ENCODE measurements at regions not wholly inside any gene's neighbourhood (a gene's known extent, or its start where the extent isn't known, plus 50 kb on each side); places are given as distances from the start of the nearest gene placed in this dataset.
"Not testable (repeated sequence)": the region's sequence is repeated elsewhere in the genome, so short reads cannot be mapped to it uniquely, and the experiment has no call there.

DNA sequence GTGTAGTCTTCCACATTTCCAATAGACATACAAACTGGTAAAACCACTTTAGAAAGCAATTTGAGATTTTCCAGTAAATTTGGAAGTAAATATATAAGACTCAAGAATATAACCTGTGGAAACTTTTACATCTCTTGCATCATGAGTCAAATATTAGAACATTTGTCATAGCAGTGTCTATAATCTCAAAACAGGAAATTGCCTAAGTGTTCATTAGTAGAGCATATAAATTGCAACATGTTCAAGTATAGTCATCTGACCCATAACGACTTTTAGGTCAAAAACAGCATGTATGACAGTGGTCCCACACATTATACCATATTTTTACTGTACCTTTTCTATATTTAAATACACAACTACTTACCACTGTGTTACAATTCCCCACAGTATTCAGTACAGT is 555.9 kb upstream of the VRK2 start:
- in situ Hi-C loops (cut with MboI; ENCODE audit: low pct_unique_long_range_greater_than_20kb, low sequenced_read_pairs): loop anchor here (25.0 kb wide), 1 partner anchor 103 kb away; no protein-coding TSS in a partner anchor
- DNase-seq: no peak

DNA sequence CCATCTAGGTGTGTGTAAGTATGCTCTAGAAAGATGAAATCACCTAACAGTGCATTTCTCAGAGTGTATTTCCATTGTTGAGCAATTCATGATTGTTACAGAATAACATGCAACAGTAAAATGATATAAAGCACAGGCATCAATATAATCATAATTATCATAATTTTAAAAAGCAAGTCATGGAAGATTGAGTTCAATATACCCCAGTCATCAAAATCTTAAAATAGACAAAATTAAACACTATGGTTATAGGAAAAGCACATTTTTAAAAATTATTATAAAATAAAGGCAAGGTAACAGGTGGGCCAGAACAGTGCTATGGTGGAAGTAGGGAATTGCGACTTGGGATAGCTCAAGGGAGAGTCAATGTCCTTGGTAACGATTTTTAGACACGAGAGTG is 555.4 kb upstream of the VRK2 start:
- DNase-seq: no peak
- in situ Hi-C loops (cut with MboI; ENCODE audit: low pct_unique_long_range_greater_than_20kb, low sequenced_read_pairs): loop anchor here (25.0 kb wide), 1 partner anchor 104 kb away; no protein-coding TSS in a partner anchor

DNA sequence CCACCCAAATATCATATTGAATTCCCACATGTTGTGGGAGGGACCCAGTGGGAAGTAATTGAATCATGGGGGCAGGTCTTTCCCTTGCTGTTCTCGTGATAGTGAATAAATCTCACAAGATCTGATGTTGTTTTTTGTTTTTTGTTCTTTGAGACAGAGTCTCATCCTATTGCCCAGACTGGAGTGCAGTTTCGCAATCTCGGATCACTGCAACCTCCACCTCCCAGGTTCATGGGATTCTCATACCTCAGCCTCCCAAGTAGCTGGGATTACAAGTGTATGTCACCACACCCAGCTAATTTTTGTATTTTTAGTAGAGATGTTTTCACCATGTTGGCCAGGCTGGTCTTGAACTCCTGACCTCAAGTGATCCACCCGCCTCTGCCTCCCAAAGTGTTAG is 552.6 kb upstream of the VRK2 start:
- not testable (repeated sequence) for DNase-seq
- in situ Hi-C loops (cut with MboI; ENCODE audit: low pct_unique_long_range_greater_than_20kb, low sequenced_read_pairs): loop anchor here (25.0 kb wide), 1 partner anchor 107 kb away; no protein-coding TSS in a partner anchor

DNA sequence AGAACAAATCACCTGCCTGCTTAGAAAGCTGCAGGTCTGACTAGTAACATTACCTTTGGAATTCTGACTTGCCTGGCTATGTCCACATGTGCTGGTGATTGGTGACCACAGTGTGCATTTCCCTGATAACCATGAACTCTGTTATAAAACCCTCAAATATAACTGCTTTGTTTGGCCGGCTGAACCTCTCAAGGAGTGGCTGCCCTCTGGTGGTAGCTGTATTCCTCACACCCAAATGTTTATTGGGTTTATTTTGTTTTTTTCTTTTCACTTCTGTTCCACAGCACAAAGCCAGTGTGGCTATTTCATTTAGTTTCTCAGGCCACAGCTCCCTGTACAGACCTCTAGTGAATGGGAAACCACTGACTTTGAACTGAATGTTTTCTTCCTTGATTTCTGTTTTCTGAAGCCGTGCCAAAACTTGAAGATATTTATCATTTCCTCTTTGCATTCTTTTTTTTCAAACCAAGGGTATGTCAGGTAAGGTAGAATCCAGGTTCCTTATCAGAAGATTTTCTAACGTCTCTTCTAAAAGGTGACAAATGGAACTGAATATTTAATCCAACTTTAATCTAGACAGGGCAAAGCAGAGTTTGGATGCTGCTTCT is 549.0 kb upstream of the VRK2 start:
- in situ Hi-C loops (cut with MboI; ENCODE audit: low pct_unique_long_range_greater_than_20kb, low sequenced_read_pairs): loop anchor here (25.0 kb wide), 1 partner anchor 110 kb away; no protein-coding TSS in a partner anchor
- peak; percentile 73 for DNase-seq

DNA sequence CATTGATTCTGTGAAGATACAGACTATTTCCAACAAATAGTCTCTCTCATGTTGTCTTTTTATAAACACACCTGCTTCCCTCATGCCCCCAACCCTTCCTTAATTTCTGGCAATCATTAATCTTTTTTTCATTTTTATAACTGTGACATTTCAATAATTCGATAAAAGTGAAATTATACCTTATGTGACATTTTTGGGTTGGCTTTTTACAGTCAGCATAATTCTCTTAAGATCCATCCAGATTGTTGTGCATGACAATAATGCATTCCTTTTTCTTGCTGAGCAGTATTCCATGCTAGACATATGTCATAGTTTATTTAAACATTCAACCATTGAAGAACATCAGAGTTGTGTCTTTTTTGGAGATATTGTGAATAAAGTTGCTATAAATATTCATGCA is 541.8 kb upstream of the VRK2 start:
- in situ Hi-C loops (cut with MboI; ENCODE audit: low pct_unique_long_range_greater_than_20kb, low sequenced_read_pairs): no loop called here
- no peak for DNase-seq

DNA sequence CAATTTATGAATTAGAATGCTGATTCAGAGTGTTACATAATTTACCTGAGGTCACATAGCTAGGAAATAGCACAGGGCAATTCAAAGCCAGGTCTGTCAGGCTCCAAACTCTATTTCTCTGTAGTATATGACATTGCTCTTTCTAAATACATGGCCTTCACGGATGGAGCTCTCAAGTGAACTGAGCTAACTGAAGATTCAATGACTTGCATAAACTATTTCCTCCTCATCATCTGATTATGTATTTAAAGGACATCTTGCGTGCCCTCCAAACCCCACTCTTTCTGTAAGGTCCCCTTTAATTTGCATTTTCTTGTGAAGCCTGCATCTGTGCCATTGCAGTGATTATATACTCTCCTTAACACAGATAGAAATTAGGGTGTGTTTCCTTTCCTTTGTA is 537.4 kb upstream of the VRK2 start:
- no peak for DNase-seq
- in situ Hi-C loops (cut with MboI; ENCODE audit: low pct_unique_long_range_greater_than_20kb, low sequenced_read_pairs): no loop called here

DNA sequence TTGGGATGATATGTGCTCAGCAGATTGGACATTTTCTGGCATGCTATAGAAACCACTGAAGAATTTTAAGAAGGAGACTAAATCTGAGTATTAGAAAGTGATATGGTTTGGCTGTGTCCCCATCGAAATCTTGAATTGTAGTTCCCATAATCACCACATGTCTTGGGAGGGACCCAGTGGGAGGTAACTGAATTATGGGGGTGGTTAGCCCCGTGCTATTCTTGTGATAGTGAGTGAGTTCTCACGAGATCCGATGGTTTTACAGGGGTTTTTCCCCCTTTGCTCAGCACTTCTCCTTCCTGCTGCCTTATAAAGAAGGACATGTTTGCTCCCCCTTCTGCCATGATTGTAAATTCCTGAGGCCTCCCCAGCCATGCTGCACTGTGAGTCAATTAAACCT is 535.9 kb upstream of the VRK2 start:
- in situ Hi-C loops (cut with MboI; ENCODE audit: low pct_unique_long_range_greater_than_20kb, low sequenced_read_pairs): no loop called here
- no peak for DNase-seq

DNA sequence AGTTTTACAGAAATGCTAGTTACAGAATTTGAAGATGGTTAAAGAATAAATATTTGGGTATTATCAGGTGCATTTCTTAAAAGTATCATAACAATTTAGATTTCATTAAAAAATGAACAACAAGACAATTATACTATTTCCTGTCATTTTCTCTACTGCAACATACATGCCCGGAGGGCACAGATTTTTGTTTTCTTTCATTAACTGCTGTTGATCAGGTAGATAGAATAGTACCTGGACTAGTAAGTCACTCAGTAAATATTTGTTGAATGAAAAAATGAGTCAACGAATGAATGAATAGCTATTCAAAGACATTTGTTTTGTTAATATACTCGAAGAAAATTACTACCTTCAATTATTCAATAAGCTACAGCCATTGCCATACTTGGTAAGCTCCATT is 531.2 kb upstream of the VRK2 start:
- no peak for DNase-seq
- in situ Hi-C loops (cut with MboI; ENCODE audit: low pct_unique_long_range_greater_than_20kb, low sequenced_read_pairs): no loop called here

DNA sequence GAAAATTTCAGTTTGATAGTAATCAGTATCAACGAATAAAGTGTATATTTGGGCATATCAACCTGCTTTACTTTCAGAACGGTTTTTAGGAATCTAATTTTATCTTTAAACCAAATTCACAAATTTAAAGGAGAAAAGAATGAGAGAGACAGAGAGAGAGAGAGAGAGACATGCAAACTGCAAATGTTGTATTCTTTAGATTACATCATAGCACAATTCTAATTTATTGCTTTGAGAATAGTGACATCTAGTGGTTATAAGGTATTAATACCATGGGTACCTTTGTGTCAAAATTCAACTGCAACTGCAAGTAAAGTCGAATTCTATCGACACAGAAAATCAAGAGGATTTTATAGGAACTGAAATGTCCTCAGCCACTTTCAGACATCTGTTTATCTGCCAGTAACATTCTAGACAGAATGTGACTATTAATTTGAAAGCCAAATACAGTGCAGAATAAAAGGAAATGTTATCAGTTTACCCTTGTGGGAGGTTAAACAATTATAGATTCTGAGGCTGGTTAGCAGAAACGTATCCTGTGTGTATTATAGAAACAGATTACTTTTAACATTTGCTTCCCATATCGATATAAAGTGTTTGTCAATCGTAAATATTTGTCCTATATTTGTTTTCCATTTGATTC is 529.8 kb upstream of the VRK2 start:
- in situ Hi-C loops (cut with MboI; ENCODE audit: low pct_unique_long_range_greater_than_20kb, low sequenced_read_pairs): no loop called here
- DNase-seq: peak; percentile 65

DNA sequence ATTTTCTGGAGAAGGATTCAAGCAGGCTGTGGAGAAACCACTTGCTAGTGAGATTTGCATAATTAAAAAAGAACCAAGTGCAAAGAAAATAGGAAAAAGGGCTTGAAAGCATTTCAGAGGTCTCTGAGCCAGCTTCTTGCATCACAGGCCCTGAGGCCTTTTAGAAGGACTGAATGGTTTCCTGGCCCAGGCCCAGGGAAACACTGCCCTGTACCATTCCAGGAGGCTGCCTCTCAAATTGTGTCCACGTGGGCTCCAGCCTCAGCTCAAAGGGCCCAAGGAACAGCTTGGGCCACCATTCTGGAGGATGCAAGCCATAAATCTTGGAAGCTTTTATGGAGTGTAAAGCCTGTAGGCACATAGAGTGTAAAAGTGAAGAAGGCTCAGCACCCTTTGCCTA is 523.3 kb upstream of the VRK2 start:
- no peak for DNase-seq
- in situ Hi-C loops (cut with MboI; ENCODE audit: low pct_unique_long_range_greater_than_20kb, low sequenced_read_pairs): no loop called here

DNA sequence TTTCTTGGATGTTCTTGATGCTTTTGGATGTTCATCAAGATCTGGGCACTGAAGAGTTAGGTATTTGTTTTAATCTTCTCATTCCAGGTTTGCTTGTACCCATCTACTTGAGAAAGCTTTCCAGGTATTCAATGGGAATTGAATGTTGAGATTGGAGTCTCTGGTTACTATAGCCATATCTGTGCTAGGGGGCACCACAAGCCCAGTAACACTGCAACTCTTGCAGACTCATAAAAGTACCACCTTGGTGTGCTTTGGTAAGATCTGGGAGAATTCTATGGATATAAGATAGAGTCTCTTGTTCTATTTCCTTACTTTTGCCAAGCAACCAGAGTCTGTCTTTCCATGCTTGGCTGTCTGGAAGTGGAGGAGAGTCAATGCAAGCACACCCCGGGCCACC is 518.9 kb upstream of the VRK2 start:
- in situ Hi-C loops (cut with MboI; ENCODE audit: low pct_unique_long_range_greater_than_20kb, low sequenced_read_pairs): no loop called here
- DNase-seq: no peak

DNA sequence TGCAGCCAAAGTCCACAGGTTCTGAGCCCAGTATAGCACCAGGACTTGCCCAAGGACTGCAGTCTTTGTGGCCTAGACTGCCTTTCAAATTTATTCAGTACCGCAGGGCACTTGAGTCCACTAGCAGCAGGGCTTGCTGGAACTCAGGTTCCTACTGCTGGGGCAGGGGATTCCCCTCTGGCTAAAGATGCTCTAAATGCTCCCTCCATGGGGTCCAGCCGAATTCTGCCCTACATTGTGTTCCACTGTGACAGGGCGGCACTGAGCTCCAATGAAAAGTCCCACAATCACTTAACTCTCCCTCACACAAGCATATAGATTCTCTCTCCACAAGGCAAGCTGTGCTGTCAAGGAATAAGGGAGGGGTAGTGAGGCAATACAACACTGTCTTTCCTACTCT is 518.1 kb upstream of the VRK2 start:
- no peak for DNase-seq
- in situ Hi-C loops (cut with MboI; ENCODE audit: low pct_unique_long_range_greater_than_20kb, low sequenced_read_pairs): no loop called here

DNA sequence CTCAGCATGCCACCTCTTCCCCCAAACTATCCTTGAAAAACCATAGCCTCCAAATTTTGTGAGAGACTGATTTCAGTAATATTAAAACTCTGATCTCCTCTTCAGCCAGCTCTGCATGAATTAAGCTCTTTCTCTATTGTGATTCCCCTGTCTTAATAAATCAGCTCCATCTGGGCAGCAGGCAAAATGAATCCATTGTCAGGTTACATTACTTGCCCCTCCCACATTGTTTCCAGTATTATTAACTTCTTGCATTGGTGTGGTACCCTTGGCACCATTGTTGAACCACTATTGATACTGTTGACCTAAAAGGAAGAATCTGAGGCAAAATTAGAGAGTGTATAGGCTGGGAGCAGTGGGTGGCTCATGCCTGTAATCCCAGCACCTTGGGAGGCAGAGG is 512.2 kb upstream of the VRK2 start:
- no peak for DNase-seq
- in situ Hi-C loops (cut with MboI; ENCODE audit: low pct_unique_long_range_greater_than_20kb, low sequenced_read_pairs): no loop called here

DNA sequence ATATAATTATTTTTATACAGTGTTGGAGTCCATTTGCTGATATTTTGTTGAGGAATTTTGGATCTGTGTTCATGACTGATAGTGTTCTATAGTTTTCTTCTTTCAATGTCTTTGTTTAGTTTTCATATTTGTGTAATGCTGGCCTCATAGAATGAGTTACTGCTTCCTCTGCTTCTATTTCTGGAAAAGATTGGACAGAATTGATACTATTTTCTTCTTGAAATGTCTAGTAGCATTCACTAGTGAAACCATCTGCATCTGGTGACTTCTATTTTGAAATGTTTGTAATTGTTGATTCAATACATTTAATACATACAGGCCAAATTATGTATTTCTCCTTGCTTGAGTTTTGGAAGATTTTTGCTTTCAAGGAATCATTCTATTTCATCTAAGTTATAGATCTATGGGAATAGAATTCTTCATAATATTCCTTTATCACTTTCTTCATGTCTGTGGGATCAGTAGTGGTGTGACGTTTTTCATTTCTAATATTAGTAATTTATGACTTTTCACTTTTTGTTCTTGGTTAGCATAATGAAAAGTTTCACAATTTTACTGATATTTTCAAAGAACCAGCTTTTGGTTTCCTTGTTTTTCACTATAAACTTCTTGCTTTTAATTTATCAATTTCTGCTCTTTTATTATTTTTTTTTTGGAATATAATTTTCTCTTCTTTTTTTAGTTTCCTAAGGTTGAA is 509.9 kb upstream of the VRK2 start:
- in situ Hi-C loops (cut with MboI; ENCODE audit: low pct_unique_long_range_greater_than_20kb, low sequenced_read_pairs): no loop called here

DNA sequence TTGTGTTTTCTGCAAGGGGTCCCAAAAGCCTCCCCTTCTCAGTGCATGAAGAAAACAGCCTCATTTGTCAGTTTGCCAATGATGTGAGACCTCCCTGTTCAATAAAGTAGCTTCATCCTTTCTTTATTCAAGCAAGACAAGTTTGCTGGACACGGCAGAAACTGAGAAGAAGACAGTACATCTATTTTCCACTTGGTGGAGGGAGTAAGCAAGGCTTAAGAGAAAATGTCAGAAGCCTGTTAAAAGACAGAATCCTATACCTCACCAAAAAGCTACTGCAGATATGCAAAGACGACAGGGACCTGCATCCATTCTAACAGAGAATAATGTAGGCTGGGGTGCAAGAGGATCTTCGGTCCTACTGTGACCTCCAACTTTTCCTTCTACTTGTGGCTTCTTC is 506.8 kb upstream of the VRK2 start:
- in situ Hi-C loops (cut with MboI; ENCODE audit: low pct_unique_long_range_greater_than_20kb, low sequenced_read_pairs): no loop called here
- DNase-seq: no peak

More for the DNA sequence above, 509.9 kb upstream of the VRK2 start:
- no peak for DNase-seq

DNA sequence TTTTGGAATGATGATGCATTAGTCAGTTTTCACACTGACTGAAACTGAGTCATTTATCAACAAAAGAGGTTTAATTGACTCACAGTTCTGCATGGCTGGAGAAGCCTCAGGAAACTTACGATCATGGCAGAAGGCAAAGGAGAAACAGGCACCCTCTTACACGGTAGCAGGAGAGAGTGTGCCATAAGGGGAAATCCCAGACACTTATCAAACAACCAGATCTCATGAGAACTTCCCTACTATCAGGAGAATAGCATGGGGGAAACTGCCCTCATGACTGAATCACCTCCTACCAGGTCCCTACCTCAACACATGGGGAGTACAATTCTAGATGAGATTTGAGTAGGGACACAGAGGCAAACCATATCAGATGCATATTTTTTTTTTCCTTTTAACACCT is 504.5 kb upstream of the VRK2 start:
- in situ Hi-C loops (cut with MboI; ENCODE audit: low pct_unique_long_range_greater_than_20kb, low sequenced_read_pairs): no loop called here
- DNase-seq: no peak

DNA sequence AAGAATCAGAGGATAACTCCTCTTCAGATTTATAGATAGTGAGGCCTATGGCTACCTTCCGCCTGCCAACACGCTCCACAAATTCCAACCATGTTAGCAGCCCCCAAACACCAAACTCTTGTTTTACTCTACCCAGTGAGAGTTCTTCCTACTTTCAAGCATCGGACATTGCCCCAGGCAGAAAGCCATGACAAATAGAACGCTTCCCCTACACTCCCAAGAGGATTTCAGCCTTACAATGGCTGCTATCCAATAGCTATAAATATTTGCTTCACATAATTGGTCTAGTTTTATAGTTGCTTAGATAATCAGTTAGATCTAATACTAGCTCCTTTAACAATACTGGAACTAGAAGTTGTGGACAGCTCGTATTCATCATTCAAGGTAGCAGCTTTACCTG is 503.4 kb upstream of the VRK2 start:
- in situ Hi-C loops (cut with MboI; ENCODE audit: low pct_unique_long_range_greater_than_20kb, low sequenced_read_pairs): no loop called here
- no peak for DNase-seq

DNA sequence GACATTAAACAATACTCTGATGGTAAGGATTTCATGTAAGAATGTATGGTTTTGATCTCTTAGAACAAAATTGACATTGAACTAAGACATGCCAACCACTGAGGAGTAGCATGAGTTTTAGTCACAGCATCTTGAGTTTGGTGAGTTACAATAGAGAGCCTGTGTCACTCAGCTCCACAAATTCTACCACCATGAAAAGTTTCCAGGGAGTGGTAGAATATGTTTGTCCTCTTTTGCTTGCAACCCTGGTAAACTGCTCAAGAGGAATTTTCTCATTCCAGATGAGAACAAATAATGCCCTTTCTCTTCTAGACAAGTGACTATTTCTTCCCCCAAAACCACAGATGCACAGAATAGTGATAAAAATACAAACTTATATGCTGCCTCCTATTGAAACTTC is 502.0 kb upstream of the VRK2 start:
- DNase-seq: no peak
- in situ Hi-C loops (cut with MboI; ENCODE audit: low pct_unique_long_range_greater_than_20kb, low sequenced_read_pairs): no loop called here

DNA sequence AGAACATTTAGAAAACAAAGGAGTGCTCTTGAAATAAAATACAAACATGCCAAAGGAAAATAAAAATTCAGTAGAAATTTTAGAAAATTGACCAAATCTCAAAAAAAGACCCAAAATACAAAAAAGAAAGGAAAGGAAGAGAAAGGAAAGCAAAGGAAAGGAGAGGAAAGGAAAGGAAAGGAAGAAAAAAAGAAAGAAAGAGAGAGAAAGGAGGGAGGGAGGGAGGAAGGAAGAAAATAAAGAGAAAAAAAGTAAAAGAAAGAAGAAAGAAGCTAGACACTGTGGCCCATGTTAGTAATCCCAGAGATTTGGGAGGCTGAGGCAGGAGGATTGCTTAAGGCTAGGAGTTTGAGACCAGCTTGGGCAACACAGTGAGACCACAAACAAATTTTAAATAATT is 500.1 kb upstream of the VRK2 start:
- in situ Hi-C loops (cut with MboI; ENCODE audit: low pct_unique_long_range_greater_than_20kb, low sequenced_read_pairs): no loop called here
- no peak for DNase-seq

DNA sequence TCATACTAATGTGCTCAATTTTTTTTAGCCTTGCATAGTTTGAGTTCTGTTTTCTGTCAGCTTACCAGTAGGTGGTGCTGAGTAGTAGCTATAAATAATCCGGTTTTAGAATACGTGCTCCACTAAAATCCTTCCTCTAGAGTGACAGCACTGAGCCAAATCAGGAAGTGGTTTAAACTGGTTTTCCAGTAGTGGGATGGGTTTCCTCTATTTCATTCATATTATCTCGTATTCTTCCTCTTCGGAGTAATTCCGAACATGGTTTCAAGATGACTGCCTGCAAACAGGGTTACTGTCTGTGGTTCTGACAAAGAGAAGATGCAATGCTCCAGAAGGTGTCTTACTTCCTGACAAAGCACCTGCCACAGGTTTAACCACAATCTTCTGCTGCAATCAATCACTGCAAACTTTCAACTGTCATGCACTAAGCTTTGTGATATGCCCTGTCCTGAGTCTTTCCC is 496.9 kb upstream of the VRK2 start:
- DNase-seq: peak; percentile 86
- in situ Hi-C loops (cut with MboI; ENCODE audit: low pct_unique_long_range_greater_than_20kb, low sequenced_read_pairs): no loop called here
